NCI-H128 (cell line): ENCODE measurements at regions not wholly inside any gene's neighbourhood (a gene's known extent, or its start where the extent isn't known, plus 50 kb on each side); places are given as distances from the start of the nearest gene placed in this dataset.
"Not testable (repeated sequence)": the region's sequence is repeated elsewhere in the genome, so short reads cannot be mapped to it uniquely, and the experiment has no call there.

Experiments used
- DNase-seq: peaks from one replicate; lab custom pipeline; 2025; ENCODE audit not compliant: unreplicated experiment; lab: John Stamatoyannopoulos, UW

- DNase-seq = no peak
These were observed 158.3 kb upstream of the LPP start for GRCh38 chr3:187995667-187996066.

GRCh38 chr3:187996609-187997008 is 157.3 kb upstream of the LPP start:
- no peak for DNase-seq

- no peak for DNase-seq
These were observed 156.5 kb upstream of the LPP start for GRCh38 chr3:187997490-187997889.

GRCh38 chr3:187997946-187998561 is 155.9 kb upstream of the LPP start:
- DNase-seq = no peak

- DNase-seq = no peak
These were observed 155.3 kb upstream of the LPP start for GRCh38 chr3:187998611-187999010.

- DNase-seq = no peak
These were observed 154.1 kb upstream of the LPP start for GRCh38 chr3:187999821-188000220.

GRCh38 chr3:188000361-188000861 is 153.5 kb upstream of the LPP start:
- no peak for DNase-seq

- no peak for DNase-seq
These were observed 152.9 kb upstream of the LPP start for GRCh38 chr3:188001093-188001492.

GRCh38 chr3:188001926-188002325 is 152.0 kb upstream of the LPP start:
- DNase-seq = no peak

- no peak for DNase-seq
These were observed 151.3 kb upstream of the LPP start for GRCh38 chr3:188002626-188003138.

- DNase-seq = no peak
These were observed 150.5 kb upstream of the LPP start for GRCh38 chr3:188003188-188004171.

- no peak for DNase-seq
These were observed 147.1 kb upstream of the LPP start for GRCh38 chr3:188006726-188007393.

GRCh38 chr3:188007897-188008296 is 146.1 kb upstream of the LPP start:
- DNase-seq = no peak

GRCh38 chr3:188008582-188009213 is 145.3 kb upstream of the LPP start:
- no peak for DNase-seq

GRCh38 chr3:188010478-188010877 is 143.5 kb upstream of the LPP start:
- DNase-seq = no peak

- DNase-seq = no peak
These were observed 134.2 kb upstream of the LPP start for GRCh38 chr3:188019727-188020126.

GRCh38 chr3:188021041-188021440 is 132.9 kb upstream of the LPP start:
- DNase-seq = no peak

GRCh38 chr3:188021502-188022040 is 132.4 kb upstream of the LPP start:
- DNase-seq = no peak

GRCh38 chr3:188022902-188023301 is 131.1 kb upstream of the LPP start:
- not testable (repeated sequence) for DNase-seq

- no peak for DNase-seq
These were observed 128.4 kb upstream of the LPP start for GRCh38 chr3:188025555-188025954.
